ENCODE measurements at regions not wholly inside any gene's neighbourhood (a gene's known extent, or its start where the extent isn't known, plus 50 kb on each side); places are given as distances from the start of the nearest gene placed in this dataset.

DNA sequence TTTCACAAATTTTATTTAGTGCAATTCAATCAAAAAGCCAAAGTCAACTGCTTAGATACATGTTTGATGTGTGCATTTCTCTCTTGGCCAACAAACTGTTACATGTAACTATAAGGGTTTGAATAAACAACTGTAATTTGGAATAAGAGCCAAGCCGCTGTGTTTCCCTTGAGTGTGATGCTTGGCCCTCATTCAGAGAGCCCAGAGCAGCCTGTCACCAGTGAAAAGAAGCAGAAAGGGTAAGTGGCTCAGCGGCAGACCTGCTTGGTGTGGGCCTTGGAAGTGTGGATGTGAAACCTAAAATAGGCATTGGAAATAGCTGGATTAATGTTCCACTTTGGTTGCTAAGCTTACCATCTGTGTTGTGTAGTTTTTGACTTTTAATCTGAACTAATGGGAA is 924.6 kb downstream of the OLFM4 start:
- Histone ChIP-seq H3K4me1 (ENCODE audit: control insufficient read depth, insufficient read depth, low read length, poor library complexity, severe bottlenecking) (no peaks in the 10 kb centered on the region), H3K9me3 (ENCODE audit: control insufficient read depth, low read length) (no peaks in the 10 kb centered on the region), H3K27ac (ENCODE audit: insufficient read depth, low read length, poor library complexity, severe bottlenecking) (no peak overlapping the region), H3K27me3 (replicated peaks; ENCODE audit: control insufficient read depth, insufficient read depth, low read length, poor library complexity, severe bottlenecking) (no peaks in the 10 kb centered on the region), H3K4me3 (ENCODE audit: insufficient read depth, low read depth, low read length, poor library complexity, severe bottlenecking) (no peak overlapping the region), H3K36me3 (ENCODE audit: control insufficient read depth, insufficient read depth, low read length) (no peaks in the 10 kb centered on the region)
- DNase-seq, result no peak
